ENCODE measurements at regions not wholly inside any gene's neighbourhood (a gene's known extent, or its start where the extent isn't known, plus 50 kb on each side); places are given as distances from the start of the nearest gene placed in this dataset.

GRCh38 chr12:71071536-71072097, 86.2 kb downstream of the TSPAN8 start:
- Histone ChIP-seq H2BK15ac (ENCODE audit: low read depth, poor library complexity, severe bottlenecking) (no peak overlapping the region), H3K9me3 (ENCODE audit: control insufficient read depth, low read length) (no peaks in the 10 kb centered on the region), H4K91ac (ENCODE audit: low read length) (no peak overlapping the region), H2AFZ (ENCODE audit: low read depth, low read length) (no peak overlapping the region), H3K27me3 (ENCODE audit: control insufficient read depth in 1 of 2, insufficient read depth in 1 of 2, low read length in 2 of 2) (no peaks in the 10 kb centered on the region), H3K79me1 (replicated peaks; ENCODE audit: low read length, poor library complexity, severe bottlenecking) (no peaks in the 10 kb centered on the region), H3K4me3 (ENCODE audit: insufficient read depth in 1 of 2, low read depth in 1 of 2, low read length in 2 of 2) (peak overlapping the region in 1 of 2 experiments; percentile 29), H4K8ac (ENCODE audit: low read length) (no peak overlapping the region), H2BK12ac (ENCODE audit: low read length in 2 of 2) (no peak overlapping the region), H2AK5ac (ENCODE audit: low read length, severe bottlenecking) (no peak overlapping the region), H3K4ac (ENCODE audit: low read depth in 1 of 2, low read length in 2 of 2) (no peak overlapping the region), H3K14ac (ENCODE audit: low read length in 2 of 2) (no peak overlapping the region), H3K4me2 (ENCODE audit: low read length, poor library complexity, severe bottlenecking) (no peak overlapping the region), H2BK5ac (ENCODE audit: low read depth, low read length, poor library complexity, severe bottlenecking) (no peak overlapping the region), H2BK120ac (ENCODE audit: low read depth, low read length) (no peak overlapping the region), H3K36me3 (ENCODE audit: control insufficient read depth in 1 of 2, insufficient read depth in 2 of 2, low read depth in 1 of 2, low read length in 2 of 2) (no peaks in the 10 kb centered on the region), H3K23ac (ENCODE audit: low read length in 2 of 2) (no peak overlapping the region), H3K27ac (ENCODE audit: low read length, poor library complexity, severe bottlenecking) (no peak overlapping the region), H3K4me1 (ENCODE audit: control insufficient read depth, insufficient read depth, low read depth, low read length) (no peaks in the 10 kb centered on the region), H3K9ac (ENCODE audit: low read length) (no peak overlapping the region), H3K18ac (ENCODE audit: low read depth in 1 of 2, low read length in 2 of 2) (no peak overlapping the region)
- DNase-seq: no peak
- 90% methylated on average over 3 of the region's 3 CpGs for WGBS

- Histone ChIP-seq H3K4me2 (ENCODE audit: low read length, poor library complexity, severe bottlenecking) (no peak overlapping the region), H3K14ac (ENCODE audit: low read length in 2 of 2) (no peak overlapping the region), H2BK15ac (ENCODE audit: low read depth, poor library complexity, severe bottlenecking) (no peak overlapping the region), H2AK5ac (ENCODE audit: low read length, severe bottlenecking) (no peak overlapping the region), H2BK5ac (ENCODE audit: low read depth, low read length, poor library complexity, severe bottlenecking) (no peak overlapping the region), H3K4me3 (ENCODE audit: insufficient read depth in 1 of 2, low read depth in 1 of 2, low read length in 2 of 2) (no peak overlapping the region), H3K4ac (ENCODE audit: low read depth in 1 of 2, low read length in 2 of 2) (no peak overlapping the region), H3K9ac (ENCODE audit: low read length) (no peak overlapping the region), H2BK120ac (ENCODE audit: low read depth, low read length) (no peak overlapping the region), H3K9me3 (ENCODE audit: control insufficient read depth, low read length) (no peaks in the 10 kb centered on the region), H2AFZ (ENCODE audit: low read depth, low read length) (no peak overlapping the region), H3K18ac (ENCODE audit: low read depth in 1 of 2, low read length in 2 of 2) (no peak overlapping the region), H2BK12ac (ENCODE audit: low read length in 2 of 2) (no peak overlapping the region), H3K79me1 (replicated peaks; ENCODE audit: low read length, poor library complexity, severe bottlenecking) (no peaks in the 10 kb centered on the region), H3K27me3 (ENCODE audit: control insufficient read depth in 1 of 2, insufficient read depth in 1 of 2, low read length in 2 of 2) (no peaks in the 10 kb centered on the region), H3K4me1 (ENCODE audit: control insufficient read depth, insufficient read depth, low read depth, low read length) (no peaks in the 10 kb centered on the region), H3K27ac (ENCODE audit: low read length, poor library complexity, severe bottlenecking) (no peak overlapping the region), H4K91ac (ENCODE audit: low read length) (no peak overlapping the region), H3K23ac (ENCODE audit: low read length in 2 of 2) (no peak overlapping the region), H4K8ac (ENCODE audit: low read length) (no peak overlapping the region), H3K36me3 (ENCODE audit: control insufficient read depth in 1 of 2, insufficient read depth in 2 of 2, low read depth in 1 of 2, low read length in 2 of 2) (no peaks in the 10 kb centered on the region)
- DNase-seq: peak; percentile 1
- 88% methylated on average over 3 of the region's 3 CpGs for WGBS
These were observed 87.2 kb downstream of the TSPAN8 start for GRCh38 chr12:71070416-71071128.

GRCh38 chr12:71069311-71069710, 88.5 kb downstream of the TSPAN8 start:
- Histone ChIP-seq H2AK5ac (ENCODE audit: low read length, severe bottlenecking) (no peak overlapping the region), H3K18ac (ENCODE audit: low read depth in 1 of 2, low read length in 2 of 2) (no peak overlapping the region), H4K8ac (ENCODE audit: low read length) (no peak overlapping the region), H3K27ac (ENCODE audit: low read length, poor library complexity, severe bottlenecking) (no peak overlapping the region), H3K14ac (ENCODE audit: low read length in 2 of 2) (no peak overlapping the region), H3K23ac (ENCODE audit: low read length in 2 of 2) (no peak overlapping the region), H3K4ac (ENCODE audit: low read depth in 1 of 2, low read length in 2 of 2) (no peak overlapping the region), H3K4me1 (ENCODE audit: control insufficient read depth, insufficient read depth, low read depth, low read length) (no peaks in the 10 kb centered on the region), H3K79me1 (replicated peaks; ENCODE audit: low read length, poor library complexity, severe bottlenecking) (no peaks in the 10 kb centered on the region), H2BK15ac (ENCODE audit: low read depth, poor library complexity, severe bottlenecking) (no peak overlapping the region), H3K4me3 (ENCODE audit: insufficient read depth in 1 of 2, low read depth in 1 of 2, low read length in 2 of 2) (no peak overlapping the region), H3K9ac (ENCODE audit: low read length) (no peak overlapping the region), H3K9me3 (ENCODE audit: control insufficient read depth, low read length) (no peaks in the 10 kb centered on the region), H2BK12ac (ENCODE audit: low read length in 2 of 2) (no peak overlapping the region), H4K91ac (ENCODE audit: low read length) (no peak overlapping the region), H3K36me3 (ENCODE audit: control insufficient read depth in 1 of 2, insufficient read depth in 2 of 2, low read depth in 1 of 2, low read length in 2 of 2) (no peaks in the 10 kb centered on the region), H2AFZ (ENCODE audit: low read depth, low read length) (no peak overlapping the region), H3K27me3 (ENCODE audit: control insufficient read depth in 1 of 2, insufficient read depth in 1 of 2, low read length in 2 of 2) (no peaks in the 10 kb centered on the region), H3K4me2 (ENCODE audit: low read length, poor library complexity, severe bottlenecking) (no peak overlapping the region), H2BK120ac (ENCODE audit: low read depth, low read length) (no peak overlapping the region), H2BK5ac (ENCODE audit: low read depth, low read length, poor library complexity, severe bottlenecking) (no peak overlapping the region)
- 100% methylated on average over 1 of the region's 2 CpGs for WGBS
- no peak for DNase-seq

- Histone ChIP-seq H3K4me3 (ENCODE audit: insufficient read depth in 1 of 2, low read depth in 1 of 2, low read length in 2 of 2) (no peak overlapping the region), H3K14ac (ENCODE audit: low read length in 2 of 2) (no peak overlapping the region), H2BK120ac (ENCODE audit: low read depth, low read length) (no peak overlapping the region), H2AFZ (ENCODE audit: low read depth, low read length) (no peak overlapping the region), H3K4ac (ENCODE audit: low read depth in 1 of 2, low read length in 2 of 2) (no peak overlapping the region), H4K91ac (ENCODE audit: low read length) (no peak overlapping the region), H3K9ac (ENCODE audit: low read length) (no peak overlapping the region), H3K27me3 (ENCODE audit: control insufficient read depth in 1 of 2, insufficient read depth in 1 of 2, low read length in 2 of 2) (no peaks in the 10 kb centered on the region), H3K36me3 (ENCODE audit: control insufficient read depth in 1 of 2, insufficient read depth in 2 of 2, low read depth in 1 of 2, low read length in 2 of 2) (no peaks in the 10 kb centered on the region), H2BK5ac (ENCODE audit: low read depth, low read length, poor library complexity, severe bottlenecking) (no peak overlapping the region), H3K4me2 (ENCODE audit: low read length, poor library complexity, severe bottlenecking) (no peak overlapping the region), H3K18ac (ENCODE audit: low read depth in 1 of 2, low read length in 2 of 2) (no peak overlapping the region), H3K23ac (ENCODE audit: low read length in 2 of 2) (no peak overlapping the region), H2BK12ac (ENCODE audit: low read length in 2 of 2) (no peak overlapping the region), H3K79me1 (replicated peaks; ENCODE audit: low read length, poor library complexity, severe bottlenecking) (no peaks in the 10 kb centered on the region), H3K9me3 (ENCODE audit: control insufficient read depth, low read length) (no peaks in the 10 kb centered on the region), H3K4me1 (ENCODE audit: control insufficient read depth, insufficient read depth, low read depth, low read length) (no peaks in the 10 kb centered on the region), H2AK5ac (ENCODE audit: low read length, severe bottlenecking) (no peak overlapping the region), H3K27ac (ENCODE audit: low read length, poor library complexity, severe bottlenecking) (no peak overlapping the region), H2BK15ac (ENCODE audit: low read depth, poor library complexity, severe bottlenecking) (no peak overlapping the region), H4K8ac (ENCODE audit: low read length) (no peak overlapping the region)
- no peak for DNase-seq
- 77% methylated on average over 6 of the region's 7 CpGs for WGBS
These were observed 94.7 kb downstream of the TSPAN8 start for GRCh38 chr12:71063087-71063486.

Measured in mesenchymal stem cell (in vitro differentiated cells and primary cell).